SK-N-SH treated with all-trans-retinoic acid at 6 μM for 48 hours (cell line): ENCODE measurements at regions not wholly inside any gene's neighbourhood (a gene's known extent, or its start where the extent isn't known, plus 50 kb on each side); places are given as distances from the start of the nearest gene placed in this dataset.

Source experiments
- ATAC-seq: fragments of 200-7000 bp; cut with Tn5 transposase; 3 replicates; pipeline ENCODE4 v1.9.1; 2020; ENCODE audit warnings: mild to moderate bottlenecking, moderate library complexity
- ARNTL ChIP-seq: fragments of 450-650 bp; formaldehyde crosslinking; IDR thresholded peaks from 2 replicates; pipeline ENCODE4 v1.5.0; 2020; ENCODE audit warnings: low read depth, mild to moderate bottlenecking, moderate library complexity, borderline replicate concordance
- BACH2 ChIP-seq: fragments of 250-450 bp; sonication (Bioruptor Pico); IDR thresholded peaks from 2 replicates; pipeline ENCODE4 v1.9.0; 2021; ENCODE audit warnings: mild to moderate bottlenecking, borderline replicate concordance
- CREB5 ChIP-seq: fragments of 250-450 bp; sonication (Bioruptor Pico); IDR thresholded peaks from 2 replicates; pipeline ENCODE4 v1.5.1; 2020; ENCODE audit warnings: low read depth, mild to moderate bottlenecking, moderate library complexity
- CSDC2 ChIP-seq: fragments of 250-450 bp; sonication (Bioruptor Pico); IDR thresholded peaks from 2 replicates; pipeline ENCODE4 v1.5.0; 2020; ENCODE audit warnings: mild to moderate bottlenecking, moderate library complexity
- ESRRG ChIP-seq: fragments of 250-450 bp; sonication (Bioruptor Pico); IDR thresholded peaks from 2 replicates; pipeline ENCODE4 v1.6.1; 2021; ENCODE audit warnings: mild to moderate bottlenecking
- GLIS3 ChIP-seq: fragments of 250-450 bp; sonication (Bioruptor Pico); IDR thresholded peaks from 2 replicates; pipeline ENCODE4 v1.5.0; 2020; ENCODE audit warnings: mild to moderate bottlenecking, moderate library complexity
- ISL1 ChIP-seq: fragments of 250-450 bp; sonication (Bioruptor Pico); IDR thresholded peaks from 2 replicates; pipeline ENCODE4 v2.1.2; 2022; ENCODE audit warnings: mild to moderate bottlenecking, moderate library complexity
- OSR1 ChIP-seq: fragments of 250-450 bp; sonication (Bioruptor Pico); IDR thresholded peaks from 2 replicates; pipeline ENCODE4 v1.8.0; 2022; ENCODE audit warnings: moderate library complexity, mild to moderate bottlenecking, inconsistent platforms
- PATZ1 ChIP-seq: fragments of 250-450 bp; sonication (Bioruptor Pico); IDR thresholded peaks from 2 replicates; pipeline ENCODE4 v1.8.0; 2020; ENCODE audit warnings: mild to moderate bottlenecking, moderate library complexity, borderline replicate concordance
- RARB ChIP-seq: fragments of 250-450 bp; sonication (Bioruptor Pico); IDR thresholded peaks from 2 replicates; pipeline ENCODE4 v1.8.0; 2021; ENCODE audit warnings: mild to moderate bottlenecking, moderate library complexity
- SNAI2 ChIP-seq: fragments of 250-450 bp; sonication (Bioruptor Pico); IDR thresholded peaks from 2 replicates; pipeline ENCODE4 v1.5.0; 2020; ENCODE audit warnings: mild to moderate bottlenecking, moderate library complexity
- TCF4 ChIP-seq: fragments of 250-450 bp; sonication (Bioruptor Pico); IDR thresholded peaks from 2 replicates; pipeline ENCODE4 v1.8.0; 2021; ENCODE audit warnings: mild to moderate bottlenecking, moderate library complexity, borderline replicate concordance
- TOX ChIP-seq: fragments of 250-450 bp; sonication (Bioruptor Pico); IDR thresholded peaks from 2 replicates; pipeline ENCODE4 v1.8.0; 2021; ENCODE audit warnings: mild to moderate bottlenecking, moderate library complexity, borderline replicate concordance
- TSHZ2 ChIP-seq: fragments of 250-450 bp; sonication (Bioruptor Pico); IDR thresholded peaks from 2 replicates; pipeline ENCODE4 v1.5.0; 2020; ENCODE audit warnings: mild to moderate bottlenecking, moderate library complexity
- ZC3H10 ChIP-seq: fragments of 250-450 bp; sonication (Bioruptor Pico); IDR thresholded peaks from 2 replicates; pipeline ENCODE4 v1.5.1; 2021; ENCODE audit warnings: mild to moderate bottlenecking, moderate library complexity
- ZFP3 ChIP-seq: fragments of 250-450 bp; sonication (Bioruptor Pico); IDR thresholded peaks from 2 replicates; pipeline ENCODE4 v1.5.0; 2020; ENCODE audit warnings: mild to moderate bottlenecking, moderate library complexity
- ZFP30 ChIP-seq: fragments of 450-650 bp; formaldehyde crosslinking; IDR thresholded peaks from 2 replicates; pipeline ENCODE4 v1.5.0; 2022; ENCODE audit warnings: mild to moderate bottlenecking, moderate library complexity
- ZNF565 ChIP-seq: fragments of 450-650 bp; formaldehyde crosslinking; conservative IDR thresholded peaks from 2 replicates; pipeline ENCODE4 v1.5.0; 2020; ENCODE audit warnings: low read depth, mild to moderate bottlenecking, moderate library complexity
- ZNF8 ChIP-seq: fragments of 450-650 bp; formaldehyde crosslinking; IDR thresholded peaks from 2 replicates; pipeline ENCODE4 v1.5.0; 2020; ENCODE audit warnings: mild to moderate bottlenecking, moderate library complexity

- TF ChIP-seq ZFP3 (CRISPR knock-in tag) (no peak), ZFP30 (CRISPR knock-in tag) (no peak), ISL1 (no peak), PATZ1 (CRISPR knock-in tag) (no peak), ARNTL (no peak), TCF4 (CRISPR knock-in tag) (no peak), GLIS3 (CRISPR knock-in tag) (no peak), TSHZ2 (CRISPR knock-in tag) (no peak), RARB (CRISPR knock-in tag) (no peak), SNAI2 (CRISPR knock-in tag) (no peak), ZC3H10 (CRISPR knock-in tag) (no peak), CREB5 (no peak), OSR1 (CRISPR knock-in tag) (no peak)
- TF ChIP-seq, all 23 proteins: peak for 0
- no peak for ATAC-seq
Measured at GRCh38 chr9:96161819-96162218, 140.2 kb downstream of the HSD17B3 start.

- no peak for TF ChIP-seq ZC3H10 (CRISPR knock-in tag)
- TF ChIP-seq ESRRG (CRISPR knock-in tag) = no peak
- TF ChIP-seq CSDC2 (CRISPR knock-in tag) = no peak
- no peak for TF ChIP-seq GLIS3 (CRISPR knock-in tag)
- TF ChIP-seq ZNF565 (CRISPR knock-in tag) = no peak
- TF ChIP-seq OSR1 (CRISPR knock-in tag) = no peak
Measured at GRCh38 chr9:96160866-96161265, 141.1 kb downstream of the HSD17B3 start.

GRCh38 chr9:96160168-96160567 is 141.8 kb downstream of the HSD17B3 start:
- no peak for TF ChIP-seq ESRRG (CRISPR knock-in tag)
- ATAC-seq = no peak

More at GRCh38 chr9:96160866-96161265, 141.1 kb downstream of the HSD17B3 start:
- ATAC-seq = no peak

GRCh38 chr9:96159596-96159995 is 142.4 kb downstream of the HSD17B3 start:
- TF ChIP-seq ZNF8 (CRISPR knock-in tag) (no peak), TSHZ2 (CRISPR knock-in tag) (no peak)
- ATAC-seq = no peak

GRCh38 chr9:96158909-96159575 is 142.9 kb downstream of the HSD17B3 start:
- no peak for TF ChIP-seq BACH2 (CRISPR knock-in tag)
- TF ChIP-seq TCF4 (CRISPR knock-in tag) = no peak
- TF ChIP-seq TOX (CRISPR knock-in tag) = no peak
- ATAC-seq = no peak
